Panc1 (cell line): ENCODE measurements at regions not wholly inside any gene's neighbourhood (a gene's known extent, or its start where the extent isn't known, plus 50 kb on each side); places are given as distances from the start of the nearest gene placed in this dataset.

Source experiments
- ATAC-seq: fragments of 200-7000 bp; cut with Tn5 transposase; 2 replicates; pipeline ENCODE4 v1.9.1; 2020; ENCODE audit warnings: mild to moderate bottlenecking, moderate library complexity
- BruUV-seq: library from RNA; stranded (reverse); fragments of 400-500 nt; replicated peaks from 2 replicates; lab custom pipeline; 2021; lab: Mats Ljungman, UMichigan
- CTCF ChIA-PET: fragments of 300-600 bp; sonication (Branson Sonifier 250); formaldehyde crosslinking; loops from one replicate; lab custom pipeline; 2022; ENCODE audit warnings: antibody characterized with exemption; lab: Charles Lee
- POLR2A ChIA-PET: fragments of 300-600 bp; sonication (Branson Sonifier 250); formaldehyde crosslinking; loops from one replicate; lab custom pipeline; 2022; ENCODE audit warnings: antibody characterized with exemption; lab: Charles Lee
- DNase-seq: peaks from one replicate; pipeline ENCODE4 v3.0.0-alpha.2; 2010; ENCODE audit warnings: low read depth, low spot score
- H3K27ac ChIP-seq: 2 replicates; pipeline ENCODE4 v1.5.1; 2011; ENCODE audit warnings: mild to moderate bottlenecking, low read length, inconsistent platforms
- H3K27me3 ChIP-seq: fragments of 200-500 bp; sonication (Bioruptor generic); 2 replicates; pipeline ENCODE4 v1.6.0; 2014; ENCODE audit warnings: low read length, inconsistent platforms; ENCODE audit not compliant: control insufficient read depth, insufficient read depth
- H3K36me3 ChIP-seq: fragments of 200-500 bp; sonication (Bioruptor generic); 2 replicates; pipeline ENCODE4 v1.5.1; 2014; ENCODE audit warnings: inconsistent platforms, mild to moderate bottlenecking, low read length, moderate library complexity; ENCODE audit not compliant: control insufficient read depth, insufficient read depth
- H3K4me1 ChIP-seq: 2 replicates; pipeline ENCODE4 v1.5.1; 2011; ENCODE audit warnings: inconsistent platforms, mild to moderate bottlenecking, low read length, moderate library complexity; ENCODE audit not compliant: control insufficient read depth, insufficient read depth
- H3K4me3 ChIP-seq, 2 experiments: 2 replicates each; pipeline ENCODE4 v1.5.1; 2011 to 2012; ENCODE audit warnings: low read depth in 2 of 2, low read length in 2 of 2, mild to moderate bottlenecking in 2 of 2, inconsistent platforms in 1 of 2, moderate library complexity in 1 of 2
- H3K9me3 ChIP-seq: fragments of 200-500 bp; sonication (Bioruptor generic); 2 replicates; pipeline ENCODE4 v1.5.1; 2014; ENCODE audit warnings: low read depth, mild to moderate bottlenecking, inconsistent platforms, low read length, moderate library complexity; ENCODE audit not compliant: control insufficient read depth, insufficient read depth
- CTCF ChIP-seq: fragments of 450-650 bp; IDR thresholded peaks from 2 replicates; pipeline ENCODE4 v1.5.1; 2017; ENCODE audit warnings: mild to moderate bottlenecking
- POLR2AphosphoS5 ChIP-seq: IDR thresholded peaks from 2 replicates; pipeline ENCODE4 v1.6.1; 2012; ENCODE audit warnings: mild to moderate bottlenecking, low read depth, low read length, moderate library complexity
- REST ChIP-seq, 2 experiments: IDR thresholded peaks; 2 replicates each; pipeline ENCODE4 v1.6.1; 2011 to 2012; ENCODE audit warnings: low read depth in 2 of 2, control low read depth in 1 of 2, low read length in 1 of 2, mild to moderate bottlenecking in 1 of 2, moderate library complexity in 1 of 2; ENCODE audit not compliant: insufficient read depth in 1 of 2
- SIN3A ChIP-seq: IDR thresholded peaks from 2 replicates; pipeline ENCODE4 v1.6.1; 2012; ENCODE audit warnings: low read depth, mild to moderate bottlenecking, low read length, moderate library complexity, borderline replicate concordance; ENCODE audit not compliant: insufficient read depth
- TCF7L2 ChIP-seq: IDR thresholded peaks from 2 replicates; pipeline ENCODE4 v1.6.1; 2011; ENCODE audit warnings: mild to moderate bottlenecking, low read depth, low read length, inconsistent platforms
- in situ Hi-C: cut with HindIII; loops from 2 replicates; pipeline ENCODE4 v1.10.0; 2016; ENCODE audit warnings: low sequenced_read_pairs, low pct_unique_long_range_greater_than_20kb
- intact Hi-C: fragments of 100-400 bp; cut with micrococcal nuclease; formaldehyde crosslinking; loops from one replicate; pipeline ENCODE4 v1.10.0; 2022; ENCODE audit not compliant: unreplicated experiment

- BruUV-seq, result no TSS peak
- TF ChIP-seq CTCF (no peak), REST (IDR thresholded peaks at IDR 0.05; ENCODE audit: insufficient read depth in 1 of 2, low read depth in 2 of 2, low read length in 1 of 2) (no peak), POLR2AphosphoS5 (no peak), TCF7L2 (no peak), SIN3A (no peak)
- ATAC-seq (no peak), DNase-seq (no peak)
- CTCF ChIA-PET, result no interaction called here
- H3K27me3 ChIP-seq, result peaks cover 6% of the 10 kb centered on the region
- H3K36me3 ChIP-seq, result no peaks in the 10 kb centered on the region
- no peaks in the 10 kb centered on the region for H3K9me3 ChIP-seq
- H3K4me3 ChIP-seq, result no peak overlapping the region
- intact Hi-C loops, result no loop called here
- H3K27ac ChIP-seq, result no peak overlapping the region
- H3K4me1 ChIP-seq, result no peaks in the 10 kb centered on the region
- POLR2A ChIA-PET, result no interaction called here
- in situ Hi-C loops, result no loop called here
Measured at GRCh38 chr22:22372086-22372485, 127.5 kb downstream of the VPREB1 start.

- intact Hi-C loops (no loop called here), in situ Hi-C loops (no loop called here)
- ATAC-seq (no peak), DNase-seq (no peak)
- Histone ChIP-seq H3K27me3 (no peaks in the 10 kb centered on the region; the same call in none of the 2 replicates), H3K4me1 (no peaks in the 10 kb centered on the region), H3K27ac (no peak overlapping the region), H3K36me3 (no peaks in the 10 kb centered on the region), H3K9me3 (no peaks in the 10 kb centered on the region), H3K4me3 (no peak overlapping the region)
- POLR2A ChIA-PET, result no interaction called here
- TF ChIP-seq CTCF (no peak), REST (IDR thresholded peaks at IDR 0.05; ENCODE audit: insufficient read depth in 1 of 2, low read depth in 2 of 2, low read length in 1 of 2) (no peak), POLR2AphosphoS5 (no peak), SIN3A (no peak), TCF7L2 (no peak)
- BruUV-seq, result no TSS peak
- CTCF ChIA-PET, result no interaction called here
Measured at GRCh38 chr22:22374163-22374562, 129.6 kb downstream of the VPREB1 start.
